Endodermal cell (in vitro differentiated cells): ENCODE measurements at regions not wholly inside any gene's neighbourhood (a gene's known extent, or its start where the extent isn't known, plus 50 kb on each side); places are given as distances from the start of the nearest gene placed in this dataset.

ENCODE experiments used
- DNase-seq: peaks from one replicate; pipeline ENCODE4 v3.0.0-alpha.2; 2017
- H3K27ac ChIP-seq: 2 replicates; pipeline ENCODE4 v1.5.1; 2013; ENCODE audit warnings: mild to moderate bottlenecking, low read depth, low read length, moderate library complexity
- H3K27me3 ChIP-seq: 2 replicates; pipeline ENCODE4 v1.6.1; 2013; ENCODE audit warnings: mild to moderate bottlenecking, low read length, moderate library complexity; ENCODE audit not compliant: insufficient read depth, control insufficient read depth, poor library complexity, severe bottlenecking
- H3K36me3 ChIP-seq: 2 replicates; pipeline ENCODE4 v1.7.0; 2013; ENCODE audit warnings: mild to moderate bottlenecking, low read length, moderate library complexity; ENCODE audit not compliant: control insufficient read depth, insufficient read depth
- H3K4me1 ChIP-seq: one replicate; pipeline ENCODE4 v1.7.0; 2013; ENCODE audit warnings: low read length; ENCODE audit not compliant: control insufficient read depth, insufficient read depth
- H3K4me3 ChIP-seq: 2 replicates; pipeline ENCODE4 v1.5.1; 2013; ENCODE audit warnings: mild to moderate bottlenecking, low read length, moderate library complexity
- H3K9ac ChIP-seq: 2 replicates; pipeline ENCODE4 v1.6.1; 2013; ENCODE audit warnings: mild to moderate bottlenecking, low read length, moderate library complexity; ENCODE audit not compliant: poor library complexity, severe bottlenecking; ENCODE audit errors: extremely low read depth
- H3K9me3 ChIP-seq: 2 replicates; pipeline ENCODE4 v1.6.1; 2013; ENCODE audit warnings: mild to moderate bottlenecking, low read length, moderate library complexity; ENCODE audit not compliant: control insufficient read depth
- H3K27ac Mint-ChIP-seq: 2 replicates; pipeline ENCODE4 v1.8.0; 2020; ENCODE audit warnings: mixed read lengths
- H3K27me3 Mint-ChIP-seq: 2 replicates; pipeline ENCODE4 v1.8.0; 2021; ENCODE audit warnings: mild to moderate bottlenecking, mixed read lengths; ENCODE audit not compliant: insufficient read depth
- H3K36me3 Mint-ChIP-seq: 2 replicates; pipeline ENCODE4 v1.8.0; 2020; ENCODE audit warnings: low read depth, mixed read lengths
- H3K4me1 Mint-ChIP-seq: 2 replicates; pipeline ENCODE4 v1.8.0; 2020; ENCODE audit warnings: mixed read lengths
- H3K4me3 Mint-ChIP-seq: 2 replicates; pipeline ENCODE4 v1.8.0; 2020; ENCODE audit warnings: mild to moderate bottlenecking, moderate library complexity, mixed read lengths
- H3K9me3 Mint-ChIP-seq: 2 replicates; pipeline ENCODE4 v1.8.0; 2020; ENCODE audit warnings: mild to moderate bottlenecking, mixed read lengths
- WGBS, 2 experiments: methylation state at CpG; one replicate each; pipeline versions ENCODE4 v1.1.5 to v1.1.7; 2013; ENCODE audit warnings: missing lambda C conversion rate in 2 of 2, mixed read lengths in 1 of 2; ENCODE audit not compliant: insufficient coverage in 1 of 2, insufficient read length in 1 of 2; 5-methylcytosine and 5-hydroxymethylcytosine counted together
- TF ChIP-seq, protein P1 (sequence below): fragments of 200-600 bp; sonication (generic); conservative IDR thresholded peaks from 2 replicates; pipeline ENCODE4 v1.5.0; 2021; ENCODE audit warnings: antibody characterized with exemption, mild to moderate bottlenecking

DNA sequence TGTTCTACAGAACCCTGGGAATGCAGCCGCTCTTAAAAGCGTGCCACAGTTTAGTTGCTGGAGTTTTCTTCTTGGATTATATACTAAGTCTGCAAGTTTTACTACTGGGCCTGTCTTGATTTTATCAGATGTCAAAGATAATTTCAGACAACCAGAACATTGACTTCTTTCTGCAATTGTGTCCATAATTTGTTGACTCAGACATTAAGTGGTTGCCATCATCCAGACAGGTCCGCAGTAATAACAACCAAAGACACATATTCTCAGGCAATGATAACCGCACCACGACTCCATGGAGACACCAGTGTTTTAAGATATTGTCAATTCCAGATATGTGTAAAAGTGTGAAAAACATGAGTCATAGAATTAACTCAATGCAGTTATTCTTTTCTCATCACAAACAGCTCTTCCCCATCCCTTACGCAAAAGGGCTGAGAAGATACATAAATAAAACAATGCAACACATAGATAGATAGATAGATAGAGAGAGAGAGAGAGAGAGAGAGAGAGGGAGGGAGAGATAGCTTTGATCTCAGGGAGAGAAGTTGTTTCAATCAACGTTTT lies 90.4 kb upstream of the FMN2 start:
- H3K9me3 Mint-ChIP-seq: no peaks in the 10 kb centered on the region
- H3K36me3 Mint-ChIP-seq: no peaks in the 10 kb centered on the region
- peaks cover 5% of the 10 kb centered on the region for H3K4me1 Mint-ChIP-seq
- H3K4me3 Mint-ChIP-seq: no peak overlapping the region
- 89 to 90% methylated on average over 2 to 6 of the region's 7 CpGs for WGBS, 2 experiments
- TF ChIP-seq, protein P1, sequence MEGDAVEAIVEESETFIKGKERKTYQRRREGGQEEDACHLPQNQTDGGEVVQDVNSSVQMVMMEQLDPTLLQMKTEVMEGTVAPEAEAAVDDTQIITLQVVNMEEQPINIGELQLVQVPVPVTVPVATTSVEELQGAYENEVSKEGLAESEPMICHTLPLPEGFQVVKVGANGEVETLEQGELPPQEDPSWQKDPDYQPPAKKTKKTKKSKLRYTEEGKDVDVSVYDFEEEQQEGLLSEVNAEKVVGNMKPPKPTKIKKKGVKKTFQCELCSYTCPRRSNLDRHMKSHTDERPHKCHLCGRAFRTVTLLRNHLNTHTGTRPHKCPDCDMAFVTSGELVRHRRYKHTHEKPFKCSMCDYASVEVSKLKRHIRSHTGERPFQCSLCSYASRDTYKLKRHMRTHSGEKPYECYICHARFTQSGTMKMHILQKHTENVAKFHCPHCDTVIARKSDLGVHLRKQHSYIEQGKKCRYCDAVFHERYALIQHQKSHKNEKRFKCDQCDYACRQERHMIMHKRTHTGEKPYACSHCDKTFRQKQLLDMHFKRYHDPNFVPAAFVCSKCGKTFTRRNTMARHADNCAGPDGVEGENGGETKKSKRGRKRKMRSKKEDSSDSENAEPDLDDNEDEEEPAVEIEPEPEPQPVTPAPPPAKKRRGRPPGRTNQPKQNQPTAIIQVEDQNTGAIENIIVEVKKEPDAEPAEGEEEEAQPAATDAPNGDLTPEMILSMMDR: no peak
- H3K9ac ChIP-seq: no peak overlapping the region
- H3K4me3 ChIP-seq: no peak overlapping the region
- H3K9me3 ChIP-seq: no peaks in the 10 kb centered on the region
- peaks cover 6% of the 10 kb centered on the region for H3K4me1 ChIP-seq
- peaks cover 17% of the 10 kb centered on the region for H3K27me3 Mint-ChIP-seq
- H3K27me3 ChIP-seq: no peaks in the 10 kb centered on the region
- no peak overlapping the region for H3K27ac ChIP-seq
- no peak for DNase-seq
- no peak overlapping the region for H3K27ac Mint-ChIP-seq
- no peaks in the 10 kb centered on the region for H3K36me3 ChIP-seq

DNA sequence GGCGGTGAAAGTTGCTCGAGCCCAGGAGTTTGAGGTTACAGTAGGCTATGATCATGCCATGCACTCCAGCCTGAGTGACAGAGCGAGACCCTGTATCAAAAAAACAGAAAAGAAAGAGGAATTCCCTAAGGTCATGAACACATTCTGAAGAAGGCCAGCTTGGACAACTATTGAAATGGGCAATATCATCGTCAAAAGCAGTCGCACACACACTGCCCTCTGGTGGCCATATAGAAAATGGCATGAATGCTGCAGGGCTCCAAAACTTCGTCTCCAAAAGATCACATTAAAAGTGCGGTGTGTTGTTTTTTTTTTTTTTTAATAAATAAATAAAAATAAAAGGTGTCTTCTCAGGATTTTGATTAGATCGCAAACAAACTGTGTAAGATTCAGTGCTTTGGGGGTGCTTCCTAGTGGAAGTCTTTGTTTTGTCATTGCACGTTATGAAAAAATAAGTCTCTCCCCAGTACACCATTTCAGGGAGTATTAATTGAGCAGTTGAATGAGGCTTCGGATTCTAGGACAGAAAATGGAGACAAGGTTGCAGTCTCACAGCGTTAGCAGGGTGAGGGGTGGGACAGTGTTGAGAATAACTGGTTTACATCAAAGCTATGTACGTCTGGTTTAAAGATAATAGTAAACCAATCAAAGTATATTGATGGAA lies 87.5 kb upstream of the FMN2 start:
- WGBS, 2 experiments: 78 to 90% methylated on average over 2 to 11 of the region's 12 CpGs
- no peaks in the 10 kb centered on the region for H3K9me3 ChIP-seq
- no peak overlapping the region for H3K9ac ChIP-seq

DNA sequence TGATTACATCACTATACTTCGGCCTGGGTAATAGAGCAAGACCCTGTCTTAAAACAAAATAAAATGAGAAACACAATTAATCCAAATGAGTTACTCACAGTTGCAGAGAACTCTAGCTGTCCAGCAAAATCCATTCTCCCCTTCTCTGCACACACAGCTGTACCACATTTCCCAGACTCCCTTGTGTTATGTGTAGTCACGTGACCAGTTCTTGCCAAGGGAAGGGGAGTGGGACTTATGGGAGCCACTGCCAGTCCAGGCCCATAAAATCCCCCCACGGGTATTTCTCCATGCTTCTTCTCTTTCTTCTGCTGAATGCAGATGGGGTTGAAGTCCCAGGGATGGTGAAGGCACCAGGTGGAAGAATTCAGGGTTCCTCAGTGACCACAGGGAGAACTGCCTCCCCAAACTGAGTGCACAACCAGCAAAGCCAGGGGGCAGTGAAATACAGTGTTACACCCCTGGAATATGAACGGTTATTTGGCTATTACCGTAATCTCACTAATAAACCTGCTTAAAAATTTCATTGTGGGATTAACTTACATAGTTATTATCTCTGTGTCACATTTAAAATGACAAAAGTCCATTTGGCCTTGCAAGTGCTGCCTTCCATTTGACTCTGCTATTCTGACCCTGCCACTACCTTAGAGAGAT lies 85.6 kb upstream of the FMN2 start:
- H3K4me3 Mint-ChIP-seq: no peak overlapping the region
- H3K27ac Mint-ChIP-seq: no peak overlapping the region
- Histone ChIP-seq H3K4me3 (no peak overlapping the region), H3K9ac (no peak overlapping the region), H3K9me3 (peaks cover 11% of the 10 kb centered on the region), H3K36me3 (no peaks in the 10 kb centered on the region), H3K27me3 (no peaks in the 10 kb centered on the region), H3K4me1 (no peaks in the 10 kb centered on the region), H3K27ac (no peak overlapping the region)
- peaks cover 5% of the 10 kb centered on the region for H3K9me3 Mint-ChIP-seq
- H3K27me3 Mint-ChIP-seq: peaks cover 4% of the 10 kb centered on the region
- no peak for DNase-seq
- H3K36me3 Mint-ChIP-seq: no peaks in the 10 kb centered on the region
- TF ChIP-seq, protein P1: no peak
- no peaks in the 10 kb centered on the region for H3K4me1 Mint-ChIP-seq
- 91% methylated on average over 5 of the region's 5 CpGs; no CpG with 5 or more reads in 1 of the 2 experiments for WGBS, 2 experiments

More for the DNA sequence above, 87.5 kb upstream of the FMN2 start:
- H3K27ac Mint-ChIP-seq: no peak overlapping the region
- Histone ChIP-seq H3K27me3 (no peaks in the 10 kb centered on the region), H3K4me1 (no peaks in the 10 kb centered on the region), H3K36me3 (no peaks in the 10 kb centered on the region), H3K4me3 (no peak overlapping the region), H3K27ac (no peak overlapping the region)
- peaks cover 4% of the 10 kb centered on the region for H3K27me3 Mint-ChIP-seq
- no peak overlapping the region for H3K4me3 Mint-ChIP-seq
- DNase-seq: peak; percentile 66
- H3K36me3 Mint-ChIP-seq: no peaks in the 10 kb centered on the region
- no peaks in the 10 kb centered on the region for H3K9me3 Mint-ChIP-seq
- peaks cover 4% of the 10 kb centered on the region for H3K4me1 Mint-ChIP-seq
- TF ChIP-seq, protein P1: peak; percentile 93
